B cell (primary cell): ENCODE measurements at regions not wholly inside any gene's neighbourhood (a gene's known extent, or its start where the extent isn't known, plus 50 kb on each side); places are given as distances from the start of the nearest gene placed in this dataset.

ENCODE experiments used
- ATAC-seq: fragments of 200-7000 bp; cut with Tn5 transposase; one replicate; pipeline ENCODE4 v1.10.0; 2021; ENCODE audit warnings: low read depth, mild to moderate bottlenecking, moderate number of reproducible peaks, moderate library complexity
- CTCF ChIA-PET: fragments of 350-600 bp; sonication (Branson Sonifier 250); formaldehyde crosslinking; loops from one replicate; lab custom pipeline; 2021; ENCODE audit warnings: antibody characterized with exemption, inconsistent platforms; lab: Charles Lee
- POLR2A ChIA-PET: fragments of 350-600 bp; sonication (Branson Sonifier 250); formaldehyde crosslinking; loops from one replicate; lab custom pipeline; 2021; ENCODE audit warnings: antibody characterized with exemption; lab: Charles Lee
- DNase-seq: peaks from one replicate; pipeline ENCODE4 v3.0.0; 2013
- H2AFZ ChIP-seq: 2 replicates; pipeline ENCODE4 v1.6.1; 2012; ENCODE audit warnings: mild to moderate bottlenecking, low read depth, low read length; ENCODE audit not compliant: insufficient read depth, poor library complexity, severe bottlenecking
- H3K27ac ChIP-seq, 2 donors: 1 replicate in 1 of 2; 2 replicates in 1 of 2; pipeline ENCODE4 v1.5.1; 2012 to 2013; ENCODE audit warnings: low read length in 2 of 2, mild to moderate bottlenecking in 2 of 2, moderate library complexity in 1 of 2
- H3K27me3 ChIP-seq, 4 experiments: fragments of 200-600 bp in 1 of 4; sonication (generic) in 1 of 4; replicated peaks in 1 of 4; 1 replicate in 2 of 4; 2 replicates in 2 of 4; pipeline versions ENCODE4 v1.6.1 to v1.7.0; 2013 to 2016; ENCODE audit warnings: low read length in 3 of 4, mild to moderate bottlenecking in 2 of 4, mixed read lengths in 1 of 4, moderate library complexity in 1 of 4; ENCODE audit not compliant: insufficient read depth in 4 of 4, control insufficient read depth in 3 of 4; ENCODE audit errors: control extremely low read depth in 1 of 4
- H3K36me3 ChIP-seq, 2 experiments: replicated peaks in 1 of 2; 1 replicate in 1 of 2; 2 replicates in 1 of 2; pipeline versions ENCODE4 v1.6.1 to v1.7.1; 2013; ENCODE audit warnings: low read length in 1 of 2; ENCODE audit not compliant: insufficient read depth in 2 of 2, control insufficient read depth in 1 of 2; ENCODE audit errors: control extremely low read depth in 1 of 2, extremely low read depth in 1 of 2
- H3K4me1 ChIP-seq, 2 donors: fragments of 200-600 bp in 1 of 2; sonication (generic) in 1 of 2; 1 replicate in 1 of 2; 2 replicates in 1 of 2; pipeline versions ENCODE4 v1.5.1 to v1.6.1; 2013 to 2017; ENCODE audit warnings: low read length in 2 of 2; ENCODE audit not compliant: control insufficient read depth in 2 of 2, insufficient read depth in 2 of 2
- H3K4me2 ChIP-seq: replicated peaks from 2 replicates; pipeline ENCODE3; 2012; ENCODE audit warnings: mild to moderate bottlenecking, low read depth, low read length; ENCODE audit not compliant: poor library complexity, severe bottlenecking
- H3K4me3 ChIP-seq, 5 experiments: fragments of 200-600 bp in 1 of 5; sonication (generic) in 1 of 5; 1 replicate in 3 of 5; 2 replicates in 2 of 5; pipeline versions ENCODE4 v1.5.1 to v1.7.0; 2011 to 2016; ENCODE audit warnings: low read length in 4 of 5, mild to moderate bottlenecking in 4 of 5, low read depth in 2 of 5, control low read depth in 1 of 5, moderate library complexity in 1 of 5; ENCODE audit not compliant: insufficient read depth in 1 of 5; ENCODE audit errors: control extremely low read depth in 1 of 5, extremely low read depth in 1 of 5
- H3K79me2 ChIP-seq: fragments of 200-600 bp; sonication (generic); one replicate; pipeline ENCODE4 v1.6.0; 2016; ENCODE audit warnings: low read length; ENCODE audit not compliant: control insufficient read depth, insufficient read depth
- H3K9ac ChIP-seq: fragments of 200-600 bp; sonication (generic); 2 replicates; pipeline ENCODE4 v1.6.1; 2017; ENCODE audit warnings: mild to moderate bottlenecking, low read length, moderate library complexity
- H3K9me3 ChIP-seq, 3 donors: one replicate each; pipeline versions ENCODE4 v1.6.1 to v1.7.1; 2013; ENCODE audit warnings: low read length in 2 of 3; ENCODE audit not compliant: control insufficient read depth in 2 of 3, insufficient read depth in 1 of 3; ENCODE audit errors: control extremely low read depth in 1 of 3
- H4K20me1 ChIP-seq: 2 replicates; pipeline ENCODE4 v1.6.0; 2012; ENCODE audit warnings: mild to moderate bottlenecking, low read length; ENCODE audit not compliant: insufficient read depth, control insufficient read depth, poor library complexity, severe bottlenecking
- H3K27ac Mint-ChIP-seq: one replicate; pipeline ENCODE4 v1.8.0; 2021; ENCODE audit warnings: mixed read lengths
- H3K27me3 Mint-ChIP-seq: one replicate; pipeline ENCODE4 v1.8.0; 2021; ENCODE audit warnings: mixed read lengths
- H3K4me1 Mint-ChIP-seq: one replicate; pipeline ENCODE4 v1.8.0; 2021; ENCODE audit warnings: mixed read lengths
- H3K4me3 Mint-ChIP-seq: one replicate; pipeline ENCODE4 v1.8.0; 2021; ENCODE audit warnings: mixed read lengths
- H3K9me3 Mint-ChIP-seq: one replicate; pipeline ENCODE4 v1.8.0; 2022; ENCODE audit warnings: mixed read lengths; ENCODE audit not compliant: insufficient read depth
- EZH2 ChIP-seq: IDR thresholded peaks from 2 replicates; pipeline ENCODE4 v1.6.1; 2012; ENCODE audit warnings: borderline replicate concordance, low read depth, mild to moderate bottlenecking, moderate library complexity, low read length; ENCODE audit not compliant: insufficient read depth, poor library complexity, severe bottlenecking
- WGBS: methylation state at CpG from one replicate; pipeline ENCODE4 v1.1.5; 2013; ENCODE audit warnings: missing lambda C conversion rate; ENCODE audit not compliant: insufficient coverage; 5-methylcytosine and 5-hydroxymethylcytosine counted together
- intact Hi-C: fragments of 100-400 bp; cut with micrococcal nuclease; formaldehyde crosslinking; loops from one replicate; pipeline ENCODE4 v1.10.0; 2022
- TF ChIP-seq, protein P1 (sequence below): fragments of 200-600 bp; IDR thresholded peaks from one replicate; pipeline ENCODE4 v1.8.0; 2022; ENCODE audit warnings: antibody characterized with exemption, mild to moderate bottlenecking

- TF ChIP-seq EZH2 = no peak
- TF ChIP-seq, protein P1, sequence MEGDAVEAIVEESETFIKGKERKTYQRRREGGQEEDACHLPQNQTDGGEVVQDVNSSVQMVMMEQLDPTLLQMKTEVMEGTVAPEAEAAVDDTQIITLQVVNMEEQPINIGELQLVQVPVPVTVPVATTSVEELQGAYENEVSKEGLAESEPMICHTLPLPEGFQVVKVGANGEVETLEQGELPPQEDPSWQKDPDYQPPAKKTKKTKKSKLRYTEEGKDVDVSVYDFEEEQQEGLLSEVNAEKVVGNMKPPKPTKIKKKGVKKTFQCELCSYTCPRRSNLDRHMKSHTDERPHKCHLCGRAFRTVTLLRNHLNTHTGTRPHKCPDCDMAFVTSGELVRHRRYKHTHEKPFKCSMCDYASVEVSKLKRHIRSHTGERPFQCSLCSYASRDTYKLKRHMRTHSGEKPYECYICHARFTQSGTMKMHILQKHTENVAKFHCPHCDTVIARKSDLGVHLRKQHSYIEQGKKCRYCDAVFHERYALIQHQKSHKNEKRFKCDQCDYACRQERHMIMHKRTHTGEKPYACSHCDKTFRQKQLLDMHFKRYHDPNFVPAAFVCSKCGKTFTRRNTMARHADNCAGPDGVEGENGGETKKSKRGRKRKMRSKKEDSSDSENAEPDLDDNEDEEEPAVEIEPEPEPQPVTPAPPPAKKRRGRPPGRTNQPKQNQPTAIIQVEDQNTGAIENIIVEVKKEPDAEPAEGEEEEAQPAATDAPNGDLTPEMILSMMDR = no peak
- POLR2A ChIA-PET = no interaction called here
- Histone ChIP-seq H3K4me2 (no peak overlapping the region), H3K36me3 (no peaks in the 10 kb centered on the region), H3K4me1 (peaks cover 4 to 5% of the 10 kb centered on the region in 2 donors), H3K79me2 (no peaks in the 10 kb centered on the region), H3K27me3 (peaks cover 0 to 9% (median 0%) of the 10 kb centered on the region in 4 experiments), H4K20me1 (no peaks in the 10 kb centered on the region), H3K4me3 (no peak overlapping the region), H3K27ac (no peak overlapping the region), H3K9ac (no peak overlapping the region), H2AFZ (no peak overlapping the region), H3K9me3 (peaks cover 0 to 5% (median 0%) of the 10 kb centered on the region in 3 donors)
- H3K27me3 Mint-ChIP-seq = no peaks in the 10 kb centered on the region
- no peak for DNase-seq
- ATAC-seq = no peak
- no peak overlapping the region for H3K4me3 Mint-ChIP-seq
- no peaks in the 10 kb centered on the region for H3K9me3 Mint-ChIP-seq
- intact Hi-C loops = no loop called here
- CTCF ChIA-PET = no interaction called here
- WGBS = 70% methylated on average over 2 of the region's 2 CpGs
- no peak overlapping the region for H3K27ac Mint-ChIP-seq
- H3K4me1 Mint-ChIP-seq = peaks cover 8% of the 10 kb centered on the region
Measured at GRCh38 chr10:23493711-23494110, 54.8 kb downstream of the OTUD1 start.

DNA sequence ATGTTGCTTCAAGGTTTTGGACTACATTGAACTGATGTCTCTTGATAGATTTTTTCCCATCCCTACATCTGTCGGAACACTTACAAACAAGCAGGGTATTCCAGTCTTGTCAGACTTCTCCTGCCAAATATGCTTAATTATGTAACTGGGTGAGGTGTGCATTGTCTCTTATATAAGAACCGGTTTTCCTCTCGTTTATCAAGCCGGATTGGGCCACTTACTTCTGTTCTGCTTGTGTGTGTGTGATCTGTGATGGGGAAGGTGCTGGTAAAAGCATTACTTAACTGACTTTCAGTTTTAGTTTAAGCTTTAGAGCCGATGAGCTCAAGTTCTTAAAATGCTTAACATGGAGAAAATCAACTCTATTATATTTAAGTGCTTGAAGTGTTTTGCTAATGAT, 57.9 kb downstream of the OTUD1 start:
- Histone ChIP-seq H3K9ac (no peak overlapping the region), H3K4me1 (no peaks in the 10 kb centered on the region), H3K27ac (no peak overlapping the region), H3K27me3 (peaks cover 0 to 8% (median 0%) of the 10 kb centered on the region in 4 experiments), H3K4me3 (no peak overlapping the region), H3K36me3 (no peaks in the 10 kb centered on the region), H2AFZ (no peak overlapping the region), H4K20me1 (no peaks in the 10 kb centered on the region), H3K9me3 (no peaks in the 10 kb centered on the region), H3K4me2 (no peak overlapping the region), H3K79me2 (no peaks in the 10 kb centered on the region)
- Mint-ChIP-seq H3K27me3 (no peaks in the 10 kb centered on the region), H3K4me1 (no peaks in the 10 kb centered on the region), H3K4me3 (no peak overlapping the region), H3K27ac (no peak overlapping the region), H3K9me3 (no peaks in the 10 kb centered on the region)
- ATAC-seq = no peak
- no peak for DNase-seq
- CTCF ChIA-PET = interaction anchor here (0.8 to 1.5 kb wide), 2 partner anchors 25 to 182 kb away, joined by 3 read pairs; no protein-coding TSS in a partner anchor
- POLR2A ChIA-PET = no interaction called here
- WGBS = no CpG with 5 or more reads among the region's 5 CpGs
- TF ChIP-seq, protein P1 = no peak
- no peak for TF ChIP-seq EZH2
- intact Hi-C loops = no loop called here
